IMR-90 (cell line): ENCODE measurements at regions not wholly inside any gene's neighbourhood (a gene's known extent, or its start where the extent isn't known, plus 50 kb on each side); places are given as distances from the start of the nearest gene placed in this dataset.

Source experiments
- ATAC-seq: fragments of 200-7000 bp; cut with Tn5 transposase; 2 replicates; pipeline ENCODE4 v1.9.1; 2020; ENCODE audit warnings: low read depth, mild to moderate bottlenecking, moderate library complexity
- BruUV-seq: library from RNA; stranded (reverse); fragments of 400-500 nt; replicated peaks from 2 replicates; lab custom pipeline; 2021; lab: Mats Ljungman, UMichigan
- CTCF ChIA-PET: fragments of 300-600 bp; formaldehyde crosslinking; extraction: SDS; loops from one replicate; lab custom pipeline; 2021; ENCODE audit warnings: antibody characterized with exemption; lab: Yijun Ruan, JAX
- POLR2A ChIA-PET: fragments of 300-600 bp; sonication (Branson Sonifier 250); formaldehyde crosslinking; loops from one replicate; lab custom pipeline; 2022; ENCODE audit warnings: antibody characterized with exemption; ENCODE audit not compliant: unreplicated experiment; lab: Charles Lee
- DNase-seq: peaks from one replicate; pipeline ENCODE4 v3.0.0; 2013
- H2AFZ ChIP-seq: replicated peaks from 2 replicates; pipeline ENCODE3; 2013; ENCODE audit warnings: low read length, mild to moderate bottlenecking; ENCODE audit not compliant: poor library complexity
- H2AK5ac ChIP-seq: 2 replicates; pipeline ENCODE4 v1.6.1; 2013; ENCODE audit warnings: low read depth, low read length, inconsistent platforms
- H2AK9ac ChIP-seq: replicated peaks from 2 replicates; pipeline ENCODE3; 2013; ENCODE audit warnings: mild to moderate bottlenecking, low read depth, low read length, moderate library complexity; ENCODE audit not compliant: poor library complexity
- H2BK120ac ChIP-seq: 2 replicates; pipeline ENCODE4 v1.6.1; 2013; ENCODE audit warnings: low read depth, low read length, inconsistent platforms
- H2BK15ac ChIP-seq: 3 replicates; pipeline ENCODE4 v1.6.1; 2013; ENCODE audit warnings: low read depth, low read length, inconsistent platforms
- H2BK20ac ChIP-seq: 2 replicates; pipeline ENCODE4 v1.6.1; 2013; ENCODE audit warnings: low read depth, mild to moderate bottlenecking, inconsistent platforms, low read length, moderate library complexity
- H2BK5ac ChIP-seq: 2 replicates; pipeline ENCODE4 v1.6.1; 2013; ENCODE audit warnings: mild to moderate bottlenecking, low read depth, low read length, inconsistent platforms; ENCODE audit not compliant: poor library complexity, severe bottlenecking
- H3K14ac ChIP-seq: replicated peaks from 2 replicates; pipeline ENCODE4 v1.6.1; 2013; ENCODE audit warnings: low read depth, low read length, inconsistent platforms
- H3K18ac ChIP-seq: 2 replicates; pipeline ENCODE4 v1.6.1; 2013; ENCODE audit warnings: low read depth, low read length, control low read depth
- H3K23ac ChIP-seq: 2 replicates; pipeline ENCODE4 v1.6.1; 2013; ENCODE audit warnings: low read depth, low read length, inconsistent platforms
- H3K27ac ChIP-seq: 2 replicates; pipeline ENCODE4 v1.5.1; 2013; ENCODE audit warnings: mild to moderate bottlenecking, control low read depth, low read length; ENCODE audit not compliant: insufficient read depth
- H3K27me3 ChIP-seq: 2 replicates; pipeline ENCODE4 v1.6.1; 2013; ENCODE audit warnings: low read length; ENCODE audit not compliant: control insufficient read depth, insufficient read depth
- H3K36me3 ChIP-seq: 2 replicates; pipeline ENCODE4 v1.6.1; 2013; ENCODE audit warnings: low read length, mixed read lengths; ENCODE audit not compliant: control insufficient read depth, insufficient read depth
- H3K4ac ChIP-seq: 2 replicates; pipeline ENCODE4 v1.6.1; 2013; ENCODE audit warnings: low read depth, low read length, inconsistent platforms
- H3K4me1 ChIP-seq: 2 replicates; pipeline ENCODE4 v1.6.1; 2013; ENCODE audit warnings: low read length, mixed read lengths; ENCODE audit not compliant: control insufficient read depth, insufficient read depth
- H3K4me2 ChIP-seq: 2 replicates; pipeline ENCODE4 v1.6.1; 2013; ENCODE audit warnings: low read depth, mild to moderate bottlenecking, control low read depth, low read length, moderate library complexity
- H3K4me3 ChIP-seq: 2 replicates; pipeline ENCODE4 v1.5.1; 2013; ENCODE audit warnings: low read depth, mild to moderate bottlenecking, control low read depth, low read length, moderate library complexity; ENCODE audit not compliant: insufficient read depth
- H3K56ac ChIP-seq: 2 replicates; pipeline ENCODE4 v1.6.1; 2013; ENCODE audit warnings: low read length, inconsistent platforms; ENCODE audit not compliant: insufficient read depth; ENCODE audit errors: extremely low read depth
- H3K79me1 ChIP-seq, 2 experiments: 2 replicates each; pipeline ENCODE4 v1.6.1; 2013; ENCODE audit warnings: low read length in 2 of 2, inconsistent platforms in 1 of 2, low read depth in 1 of 2
- H3K9ac ChIP-seq: 2 replicates; pipeline ENCODE4 v1.6.1; 2013; ENCODE audit warnings: low read depth, low read length, control low read depth
- H3K9me1 ChIP-seq: 2 replicates; pipeline ENCODE4 v1.6.1; 2013; ENCODE audit warnings: low read length, inconsistent platforms; ENCODE audit not compliant: insufficient read depth
- H3K9me3 ChIP-seq: 2 replicates; pipeline ENCODE4 v1.6.1; 2013; ENCODE audit warnings: low read length; ENCODE audit not compliant: control insufficient read depth, insufficient read depth
- H4K20me1 ChIP-seq: 2 replicates; pipeline ENCODE4 v1.6.1; 2013; ENCODE audit warnings: low read length, inconsistent platforms; ENCODE audit not compliant: insufficient read depth
- H4K5ac ChIP-seq: 2 replicates; pipeline ENCODE4 v1.6.1; 2013; ENCODE audit warnings: mild to moderate bottlenecking, low read depth, low read length, control low read depth
- H4K8ac ChIP-seq, 2 experiments: 2 replicates each; pipeline ENCODE4 v1.6.1; 2013; ENCODE audit warnings: low read depth in 2 of 2, low read length in 2 of 2, control low read depth in 1 of 2, inconsistent platforms in 1 of 2
- H4K91ac ChIP-seq: 2 replicates; pipeline ENCODE4 v1.6.1; 2013; ENCODE audit warnings: low read depth, low read length, inconsistent platforms; ENCODE audit not compliant: insufficient read depth
- MAZ ChIP-seq: IDR thresholded peaks from 2 replicates; pipeline ENCODE4 v1.6.1; 2012; ENCODE audit warnings: low read depth, mild to moderate bottlenecking, low read length, improper control_type of control experiment, moderate library complexity, borderline replicate concordance
- NFE2L2 ChIP-seq: fragments of 150-350 bp; IDR thresholded peaks from 2 replicates; pipeline ENCODE4 v1.6.1; 2016; ENCODE audit warnings: low read depth, mild to moderate bottlenecking, low read length
- USF2 ChIP-seq: fragments of 150-350 bp; IDR thresholded peaks from 2 replicates; pipeline ENCODE4 v1.6.1; 2017; ENCODE audit warnings: mild to moderate bottlenecking, antibody characterized with exemption, low read length, low read depth
- WGBS, 2 experiments: methylation state at CpG; one replicate each; pipeline versions ENCODE4 v1.1.5 to v1.1.7; 2013; ENCODE audit warnings: missing lambda C conversion rate in 2 of 2; ENCODE audit not compliant: insufficient read length in 1 of 2; ENCODE audit errors: extremely low coverage in 2 of 2; 5-methylcytosine and 5-hydroxymethylcytosine counted together
- dilution Hi-C: fragments of 300-500 bp; cut with HindIII; formaldehyde crosslinking; loops from one replicate; pipeline ENCODE4 v1.14.3; 2018; ENCODE audit warnings: low sequenced_read_pairs; ENCODE audit not compliant: unreplicated experiment
- in situ Hi-C: fragments of 300-500 bp; cut with MboI; formaldehyde crosslinking; loops from 3 replicates; pipeline ENCODE4 v1.14.3; 2019; ENCODE audit warnings: low sequenced_read_pairs, inconsistent platforms, mixed read lengths
- intact Hi-C: fragments of 100-400 bp; cut with micrococcal nuclease; formaldehyde crosslinking; loops from 2 replicates; pipeline ENCODE4 v1.10.0; 2022

GRCh38 chr9:126144196-126144595 lies 182.4 kb upstream of the MVB12B start:
- BruUV-seq: no TSS peak
- TF ChIP-seq NFE2L2 (no peak), MAZ (no peak), USF2 (no peak)
- no peak overlapping the region for H3K9ac ChIP-seq

More at GRCh38 chr9:126144196-126144595, 182.4 kb upstream of the MVB12B start:
- no peaks in the 10 kb centered on the region for H4K20me1 ChIP-seq
- ATAC-seq (no peak), DNase-seq (no peak)
- H3K36me3 ChIP-seq: no peaks in the 10 kb centered on the region
- no peak overlapping the region for H3K4me2 ChIP-seq
- H3K14ac ChIP-seq: no peak overlapping the region
- H4K8ac ChIP-seq: no peak overlapping the region
- H2AK9ac ChIP-seq: no peak overlapping the region
- H3K9me3 ChIP-seq: no peaks in the 10 kb centered on the region
- H2BK5ac ChIP-seq: no peak overlapping the region
- no peak overlapping the region for H2BK120ac ChIP-seq
- H4K5ac ChIP-seq: no peak overlapping the region
- WGBS, 2 experiments: no CpG with 5 or more reads among the region's 1 CpG
- no peak overlapping the region for H3K23ac ChIP-seq
- H3K79me1 ChIP-seq: no peaks in the 10 kb centered on the region
- no peak overlapping the region for H3K27ac ChIP-seq
- intact Hi-C loops: no loop called here
- no peak overlapping the region for H3K56ac ChIP-seq
- dilution Hi-C loops: no loop called here
- no peaks in the 10 kb centered on the region for H3K9me1 ChIP-seq
- H2BK15ac ChIP-seq: no peak overlapping the region
- in situ Hi-C loops: no loop called here
- no peak overlapping the region for H3K18ac ChIP-seq
- peaks cover 19% of the 10 kb centered on the region for H3K27me3 ChIP-seq
- no peak overlapping the region for H3K4me3 ChIP-seq
- H2AK5ac ChIP-seq: no peak overlapping the region
- H2AFZ ChIP-seq: no peak overlapping the region
- no peak overlapping the region for H4K91ac ChIP-seq
- H3K4ac ChIP-seq: no peak overlapping the region
- CTCF ChIA-PET: no interaction called here
- POLR2A ChIA-PET: no interaction called here
- H2BK20ac ChIP-seq: no peak overlapping the region
- H3K4me1 ChIP-seq: no peaks in the 10 kb centered on the region
